ENCODE measurements at regions not wholly inside any gene's neighbourhood (a gene's known extent, or its start where the extent isn't known, plus 50 kb on each side); places are given as distances from the start of the nearest gene placed in this dataset.

DNA sequence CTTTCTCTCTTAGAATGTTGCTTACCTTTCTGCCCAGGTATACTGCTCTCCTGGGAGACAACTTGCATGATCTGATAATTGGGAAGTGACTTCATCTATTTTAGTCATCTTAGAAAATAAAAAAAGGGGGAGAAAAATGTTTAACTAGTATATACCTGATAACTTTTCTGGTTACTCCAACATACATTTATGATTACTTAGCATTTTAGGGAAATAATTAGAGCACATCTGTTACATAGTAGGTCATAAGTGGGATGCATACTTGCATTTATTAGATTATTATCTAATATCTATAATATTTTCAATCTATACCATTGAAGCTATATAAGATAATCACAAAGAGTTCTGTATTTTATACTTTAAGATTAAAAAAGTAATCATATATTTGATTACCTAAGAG lies 193.9 kb upstream of the EYS start:
- DNase-seq: no peak

GRCh38 chr6:65896140-65896539 lies 189.1 kb upstream of the EYS start:
- no peak for DNase-seq

DNA sequence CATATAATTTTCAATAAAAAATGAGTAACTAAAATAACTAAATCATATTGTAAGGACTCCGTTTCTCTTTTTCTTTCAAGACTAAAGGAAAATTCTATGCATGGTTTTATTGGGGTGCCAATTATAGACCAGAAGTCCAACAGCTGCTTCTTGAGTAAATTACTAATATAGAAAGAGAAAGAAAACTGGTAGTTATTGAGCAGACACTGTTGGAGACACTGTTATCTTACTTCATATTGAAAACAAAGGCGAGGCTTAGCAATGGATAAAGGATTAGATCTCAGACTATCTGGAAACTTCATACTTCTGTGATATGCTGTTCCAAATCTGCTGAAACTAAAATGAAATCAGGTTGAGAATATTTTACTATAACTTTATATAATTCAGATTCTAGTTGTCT lies 169.6 kb upstream of the EYS start:
- DNase-seq: no peak

DNA sequence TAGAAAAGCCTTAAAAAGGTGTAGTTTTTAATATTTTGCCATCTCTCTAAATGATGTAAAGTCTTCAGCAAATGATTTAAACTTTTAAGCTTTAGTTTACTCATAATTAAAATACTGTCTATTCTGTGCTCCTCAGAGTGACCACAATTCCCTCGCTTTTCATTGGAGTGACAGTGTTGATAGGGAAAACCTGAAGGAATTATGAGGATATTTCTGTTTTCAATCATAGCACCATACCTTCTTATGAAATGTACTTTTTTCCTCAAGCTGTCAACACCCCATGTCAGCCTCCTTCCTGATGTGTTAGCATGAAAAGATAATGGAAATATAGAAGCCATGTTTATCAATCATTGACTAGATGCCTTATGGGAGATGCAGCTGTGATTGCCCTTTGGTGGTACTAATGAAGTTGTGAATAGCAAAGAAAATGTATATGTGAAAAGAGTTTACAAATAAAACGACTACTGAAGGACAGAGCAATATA lies 145.4 kb upstream of the EYS start:
- DNase-seq: no peak

DNA sequence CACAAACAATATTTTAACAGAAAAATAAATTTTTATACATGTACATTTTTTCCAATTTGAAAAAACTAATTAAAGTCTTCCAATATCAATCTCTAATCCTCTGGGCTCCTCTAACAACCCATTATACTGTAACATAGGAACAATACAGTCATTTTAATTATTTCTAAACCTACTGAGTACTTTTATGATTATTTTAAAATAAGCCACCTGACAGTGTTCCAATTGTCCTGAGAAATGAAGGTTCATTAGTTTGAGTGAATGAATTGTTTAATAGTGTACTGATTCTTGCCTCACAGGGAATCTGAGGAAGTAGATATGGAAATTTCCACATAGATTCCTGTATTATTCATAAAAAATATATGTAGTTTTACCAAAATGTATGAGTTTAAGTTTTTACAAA lies 123.1 kb upstream of the EYS start:
- DNase-seq: no peak

DNA sequence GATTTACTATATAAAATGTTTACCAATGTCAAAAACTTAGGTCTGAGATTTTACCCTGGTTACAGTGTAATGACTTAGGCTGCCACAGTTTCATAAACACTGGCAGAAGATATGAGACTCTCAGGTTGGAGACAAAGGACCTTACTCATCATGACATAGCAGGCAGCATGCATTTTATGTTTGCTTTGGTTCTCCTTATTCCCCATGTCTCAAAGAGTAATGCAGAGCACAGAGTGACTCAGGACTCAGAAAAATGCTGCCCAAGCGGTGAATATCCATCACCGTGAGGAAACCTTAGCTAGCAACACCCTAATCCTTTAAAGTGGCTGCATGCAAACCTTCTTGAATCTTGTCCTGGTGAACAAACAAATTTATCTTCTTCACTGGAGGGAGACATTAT lies 112.1 kb upstream of the EYS start:
- no peak for DNase-seq

DNA sequence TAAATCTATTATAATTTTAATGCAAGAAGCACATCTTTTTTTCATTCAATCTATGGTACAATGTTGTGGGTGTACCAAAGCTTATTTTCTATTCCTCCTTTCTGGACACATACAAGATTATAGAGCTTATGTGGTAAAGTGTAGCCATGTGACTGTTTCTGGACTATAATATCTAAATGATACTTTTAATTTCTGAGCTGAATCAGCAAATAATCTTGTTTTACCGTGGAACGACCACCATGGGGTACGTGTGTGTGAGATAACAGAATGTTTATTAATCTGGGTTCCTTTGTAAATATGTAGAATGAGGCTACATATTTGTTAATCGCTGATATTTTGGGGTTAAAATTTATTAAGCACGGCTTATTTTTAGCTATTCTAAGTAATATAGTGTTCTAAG lies 111.5 kb upstream of the EYS start:
- no peak for DNase-seq

- DNase-seq: no peak
Measured at GRCh38 chr6:65816991-65817390, 110.0 kb upstream of the EYS start.

- DNase-seq: no peak
Measured at GRCh38 chr6:65814071-65814470, 107.0 kb upstream of the EYS start.

DNA sequence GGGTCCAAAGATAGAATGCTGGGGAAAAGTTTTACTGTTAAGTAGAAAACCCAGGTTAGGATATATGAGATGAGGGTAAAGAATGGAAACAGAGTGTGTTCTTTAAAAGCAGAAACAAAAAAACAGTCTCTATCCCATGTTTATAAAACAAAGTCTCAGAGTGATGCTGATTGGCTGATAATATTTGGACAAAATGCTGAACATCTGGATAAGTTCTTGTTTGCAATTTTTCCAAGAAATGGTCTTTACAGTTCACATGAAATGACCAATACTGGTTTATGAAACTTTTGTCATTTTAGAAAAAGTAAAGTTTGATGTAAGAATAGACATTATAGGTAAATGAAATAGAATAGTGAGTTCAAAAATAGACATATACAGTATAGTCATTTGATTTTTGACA lies 96.2 kb upstream of the EYS start:
- DNase-seq: no peak

- DNase-seq: no peak
Measured at GRCh38 chr6:65799389-65799788, 92.4 kb upstream of the EYS start.

DNA sequence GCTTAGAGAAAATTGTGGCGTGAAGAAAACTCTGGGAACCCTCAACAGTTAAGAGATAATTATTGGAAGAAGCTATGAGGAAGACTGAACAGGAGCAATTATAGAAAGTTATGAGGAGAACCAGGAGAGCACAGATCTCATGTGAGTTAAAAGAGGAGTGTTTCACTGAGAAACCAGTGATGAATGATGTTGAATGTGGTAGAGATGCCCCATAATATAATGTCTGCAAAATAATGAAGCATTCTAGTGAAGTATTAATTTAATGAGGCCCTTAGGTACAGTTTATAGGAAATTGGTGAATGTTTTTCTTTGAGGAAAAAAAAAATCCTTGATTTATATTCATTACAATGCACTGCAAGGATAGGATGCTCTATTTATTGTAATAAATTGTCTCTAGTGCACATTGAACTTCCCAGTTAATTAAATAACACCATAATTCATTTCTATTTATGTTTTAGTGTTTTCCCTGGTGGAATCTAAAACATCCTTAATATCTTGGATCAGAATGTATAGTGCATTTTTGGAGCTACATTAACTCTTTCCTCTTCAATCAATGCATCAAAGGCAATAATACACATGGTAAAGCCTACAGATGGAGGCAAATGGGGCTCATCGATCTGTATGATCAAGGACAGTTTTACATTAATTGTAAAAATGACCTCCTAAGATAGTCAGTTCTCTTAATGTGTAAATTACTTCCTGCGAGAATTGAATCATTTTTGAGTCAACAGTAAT lies 91.4 kb upstream of the EYS start:
- DNase-seq: no peak

GRCh38 chr6:65790666-65791065 lies 83.6 kb upstream of the EYS start:
- DNase-seq: no peak

GRCh38 chr6:65787787-65788186 lies 80.8 kb upstream of the EYS start:
- DNase-seq: no peak

- DNase-seq: no peak
Measured at GRCh38 chr6:65786815-65787214, 79.8 kb upstream of the EYS start.

DNA sequence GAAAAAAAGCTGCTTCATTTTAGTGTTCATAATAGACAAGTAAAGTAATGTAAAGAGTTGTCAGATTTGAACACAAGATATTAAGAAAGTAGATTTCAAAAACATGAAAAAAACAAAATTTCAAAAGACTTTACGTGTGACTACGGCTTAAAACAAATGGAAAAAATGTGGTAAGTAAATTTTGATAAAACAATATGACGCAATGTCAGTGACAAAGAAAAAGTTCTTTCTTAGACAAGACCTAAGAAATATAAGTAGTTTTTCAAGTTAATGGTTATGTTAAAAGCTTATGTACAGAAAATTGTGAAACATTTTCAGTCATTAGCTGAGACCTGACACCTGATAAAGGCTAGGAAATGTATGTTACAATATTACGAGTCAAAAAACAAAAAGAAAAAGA lies 73.7 kb upstream of the EYS start:
- DNase-seq: no peak

- DNase-seq: no peak
Measured at GRCh38 chr6:65776332-65776731, 69.3 kb upstream of the EYS start.

DNA sequence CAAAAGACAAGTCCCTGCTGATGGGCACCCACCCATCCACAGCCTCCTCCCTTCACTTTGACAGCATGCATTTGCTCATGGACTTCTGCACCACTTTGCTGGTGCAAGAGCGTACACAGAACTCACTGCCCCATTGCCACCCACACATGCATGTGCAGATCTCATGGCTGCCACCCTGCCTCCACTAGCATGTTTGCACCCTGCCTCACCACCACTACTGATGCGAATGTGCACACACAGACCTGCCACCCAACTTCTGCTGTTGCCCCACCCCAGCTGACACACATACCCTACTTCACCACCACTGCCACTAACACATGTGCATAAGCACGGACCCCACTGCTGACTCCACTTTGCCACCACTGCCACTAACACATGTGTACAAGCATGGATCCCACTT lies 64.9 kb upstream of the EYS start:
- no peak for DNase-seq

DNA sequence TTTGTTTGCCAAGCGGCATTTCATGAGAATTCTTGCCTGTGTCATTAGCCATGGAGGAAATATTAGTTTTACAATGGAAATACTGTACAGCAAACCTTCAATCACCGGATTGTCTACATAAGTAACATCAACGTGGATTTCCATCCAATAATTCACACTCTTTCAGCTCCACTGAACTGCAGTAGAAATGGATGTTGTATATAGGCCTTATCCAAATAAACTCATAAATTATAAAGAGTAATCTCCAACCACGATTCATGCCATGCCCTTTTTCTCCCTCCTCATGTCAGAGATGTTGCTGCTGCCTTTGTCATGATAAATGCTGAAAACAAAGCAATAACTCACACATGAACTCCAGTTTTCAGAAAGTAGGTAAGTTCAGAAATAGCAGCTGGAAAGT lies 54.9 kb upstream of the EYS start:
- no peak for DNase-seq

DNA sequence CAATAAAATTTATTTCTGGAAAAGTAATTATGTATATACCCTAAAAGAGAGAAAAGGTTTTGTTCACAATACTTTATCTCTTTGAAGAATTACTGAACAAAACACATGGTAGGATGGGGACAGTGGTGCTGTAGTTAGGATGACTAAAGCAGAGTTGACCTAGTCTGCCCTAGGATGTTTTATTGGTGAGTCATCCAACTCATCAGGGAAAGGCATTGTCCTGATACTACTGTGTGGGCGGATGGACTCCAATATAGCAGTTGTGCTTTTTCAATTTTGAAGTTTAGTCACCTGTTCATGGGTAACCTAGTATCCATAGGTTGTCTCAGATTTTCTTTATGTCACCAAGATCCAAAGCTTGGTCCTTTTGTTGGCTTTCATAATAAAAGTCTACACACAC lies 53.3 kb upstream of the EYS start:
- DNase-seq: no peak

All from SHP77 treated with DMSO at 0.1 percent for 48 hours (cell line).